HG03565 (cell line): ENCODE measurements at regions not wholly inside any gene's neighbourhood (a gene's known extent, or its start where the extent isn't known, plus 50 kb on each side); places are given as distances from the start of the nearest gene placed in this dataset.

ENCODE experiments used
- ATAC-seq: cut with Tn5 transposase; IDR thresholded peaks from one replicate; pipeline ENCODE4 v1.9.1; 2021; ENCODE audit warnings: mild to moderate bottlenecking, moderate library complexity; ENCODE audit not compliant: unreplicated experiment

- ATAC-seq, result no peak
These were observed 308.7 kb downstream of the TTLL7 start for GRCh38 chr1:83689921-83690868.

DNA sequence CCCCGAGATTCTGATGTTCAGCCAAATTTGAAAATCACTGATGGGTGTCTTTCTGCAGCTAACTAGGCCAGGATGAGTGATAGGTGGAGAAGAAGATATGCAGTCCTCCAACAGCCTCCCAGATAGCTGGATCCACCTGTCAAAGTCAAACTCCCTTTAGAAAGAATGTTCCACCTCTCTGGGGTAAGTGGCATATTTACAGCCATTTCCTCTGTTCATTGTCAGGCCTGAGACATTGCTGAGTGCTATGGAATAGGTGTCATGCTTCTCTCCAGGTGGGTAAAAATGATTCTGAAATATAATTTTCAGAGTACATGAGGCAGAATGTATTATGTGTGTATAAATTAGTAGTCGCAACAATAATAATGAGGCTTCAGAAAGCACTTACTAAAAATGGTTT is 316.8 kb downstream of the TTLL7 start:
- ATAC-seq, result no peak

- no peak for ATAC-seq
These were observed 322.8 kb downstream of the TTLL7 start for GRCh38 chr1:83676106-83676505.

GRCh38 chr1:83673312-83673711 is 325.6 kb downstream of the TTLL7 start:
- ATAC-seq, result peak; percentile 76

- ATAC-seq, result no peak
These were observed 327.3 kb downstream of the TTLL7 start for GRCh38 chr1:83671586-83671985.

GRCh38 chr1:83670909-83671565 is 327.9 kb downstream of the TTLL7 start:
- ATAC-seq, result no peak

GRCh38 chr1:83641796-83642443 is 357.0 kb downstream of the TTLL7 start:
- no peak for ATAC-seq

GRCh38 chr1:83641206-83641658 is 357.7 kb downstream of the TTLL7 start:
- ATAC-seq, result no peak

- no peak for ATAC-seq
These were observed 359.1 kb downstream of the TTLL7 start for GRCh38 chr1:83639785-83640184.

DNA sequence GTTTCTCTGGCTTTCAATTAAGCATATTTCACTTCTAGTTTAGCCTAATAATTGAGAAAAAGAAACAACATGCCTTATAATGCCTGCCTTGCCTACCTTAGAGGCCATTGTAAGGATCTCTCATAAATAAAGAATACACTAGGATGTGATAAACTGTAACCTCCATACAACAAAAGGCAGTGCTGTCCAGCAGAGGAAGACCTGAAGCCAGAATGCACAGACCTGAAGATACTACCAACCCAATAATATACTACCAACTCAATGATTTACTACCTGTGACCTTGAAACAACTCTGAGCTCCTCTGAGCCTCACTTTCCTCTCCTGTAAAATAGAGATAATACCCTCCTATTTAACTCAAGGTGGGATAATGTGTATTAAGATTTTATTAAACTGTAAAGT is 361.3 kb downstream of the TTLL7 start:
- ATAC-seq, result no peak

DNA sequence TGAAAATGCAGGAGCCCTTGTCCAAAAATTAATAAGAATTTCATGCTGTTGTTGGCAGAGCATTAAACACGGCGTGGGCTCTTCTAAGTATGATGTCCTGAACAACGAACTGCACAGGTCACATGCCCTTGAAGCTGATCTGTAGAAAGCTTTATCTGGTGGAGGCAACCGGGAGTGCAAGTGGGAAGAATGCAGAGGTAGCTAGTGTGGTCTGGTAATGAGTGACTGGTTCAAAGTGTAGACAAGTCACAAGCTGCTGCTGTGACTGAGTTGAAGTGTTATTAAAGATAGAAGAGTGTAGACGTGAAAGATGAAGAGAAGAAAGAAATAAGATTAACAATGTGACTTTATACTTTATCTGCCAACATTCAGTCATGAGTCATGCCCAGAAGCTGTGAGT is 361.9 kb downstream of the TTLL7 start:
- no peak for ATAC-seq

DNA sequence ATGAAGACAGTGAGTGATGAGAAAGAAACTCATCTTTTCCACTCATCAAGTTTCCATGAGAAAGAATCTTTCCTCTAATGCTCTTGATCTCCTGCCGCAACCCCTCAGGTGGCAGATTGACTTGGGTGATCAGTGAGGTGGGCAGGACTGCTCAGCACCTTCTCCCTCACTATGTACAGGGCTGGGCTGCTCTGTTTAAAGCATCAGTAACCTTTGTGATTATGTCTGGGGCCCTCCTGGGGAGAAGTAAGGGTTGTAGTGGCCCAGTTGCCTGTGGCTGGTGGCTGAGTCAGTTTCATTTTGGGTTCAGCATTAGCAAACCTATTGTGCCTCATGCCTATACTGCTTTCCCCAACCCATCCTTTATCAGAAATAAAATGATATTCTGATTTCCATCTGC is 366.0 kb downstream of the TTLL7 start:
- ATAC-seq, result no peak

GRCh38 chr1:83631851-83632250 is 367.1 kb downstream of the TTLL7 start:
- no peak for ATAC-seq

GRCh38 chr1:83627045-83627444 is 371.9 kb downstream of the TTLL7 start:
- ATAC-seq, result no peak

DNA sequence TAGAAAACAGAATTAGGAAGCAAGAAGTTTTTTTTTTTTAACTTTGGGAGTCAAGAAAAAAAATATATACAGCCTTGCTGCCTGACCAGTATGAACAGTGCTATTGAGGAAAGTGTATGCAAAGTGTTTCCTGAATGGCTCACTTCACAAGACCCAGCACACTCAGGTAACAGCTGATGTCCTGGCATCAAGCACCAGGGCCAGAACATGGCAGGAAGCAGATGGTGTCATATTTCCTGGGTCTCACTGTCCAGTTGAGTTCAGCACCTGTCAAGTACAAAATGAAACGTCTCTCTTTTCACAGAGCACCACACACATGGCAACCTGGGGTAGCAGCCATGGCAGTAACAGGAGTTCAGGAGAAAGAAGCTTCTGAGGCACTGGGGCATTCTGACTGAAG is 372.3 kb downstream of the TTLL7 start:
- no peak for ATAC-seq

- no peak for ATAC-seq
These were observed 373.3 kb downstream of the TTLL7 start for GRCh38 chr1:83625646-83626045.

DNA sequence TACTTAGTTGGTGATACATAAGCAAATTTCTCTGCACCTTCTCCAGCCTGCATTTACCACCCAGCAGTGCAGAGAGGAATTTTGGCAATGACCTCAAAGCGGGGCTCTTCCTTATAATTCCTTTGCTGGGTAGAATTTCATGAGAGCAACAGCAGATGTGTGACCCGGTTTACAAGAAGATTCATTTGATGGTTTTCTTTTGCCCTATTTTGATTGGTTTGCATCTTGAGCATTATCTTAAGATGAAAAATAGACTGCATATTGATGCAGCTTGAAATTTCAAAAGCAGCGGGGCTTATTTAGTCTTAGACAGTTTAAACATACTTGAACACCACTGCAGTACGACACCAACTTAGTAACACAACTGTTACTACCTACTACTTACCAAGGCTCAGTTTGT is 378.9 kb downstream of the TTLL7 start:
- no peak for ATAC-seq

DNA sequence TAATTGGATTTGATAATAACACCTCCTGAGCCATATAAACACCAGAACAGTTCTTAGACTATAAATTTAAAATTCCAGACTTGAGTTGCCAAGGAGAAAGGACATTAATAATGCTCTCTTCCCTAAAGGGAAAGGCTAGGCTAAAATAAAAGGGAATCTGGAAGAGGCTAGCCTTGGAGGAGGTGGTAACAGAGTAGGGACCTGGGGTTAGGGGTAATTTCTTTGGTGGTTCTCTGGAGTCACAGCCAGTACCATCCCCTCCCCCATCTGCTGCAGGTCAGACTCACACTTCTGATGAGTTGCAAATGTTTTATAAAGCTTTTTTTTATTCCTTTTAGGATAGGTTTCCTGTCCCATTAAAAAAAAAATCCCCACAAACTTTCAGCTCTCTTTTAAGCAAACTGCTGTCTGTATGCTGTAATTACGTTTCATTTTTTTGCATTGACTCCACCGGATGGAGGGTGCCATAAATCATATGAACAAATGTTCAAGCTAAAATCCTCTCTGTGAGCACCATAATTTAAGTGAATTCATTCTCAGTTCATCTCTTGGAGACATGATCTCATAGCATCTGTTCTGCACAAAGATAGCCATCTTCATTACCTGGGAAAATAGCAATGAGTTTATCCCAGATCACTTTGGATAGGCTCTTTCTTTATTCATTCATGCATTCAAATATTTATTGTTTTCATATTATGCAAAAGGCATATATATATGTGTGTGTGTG is 379.6 kb downstream of the TTLL7 start:
- ATAC-seq, result no peak

DNA sequence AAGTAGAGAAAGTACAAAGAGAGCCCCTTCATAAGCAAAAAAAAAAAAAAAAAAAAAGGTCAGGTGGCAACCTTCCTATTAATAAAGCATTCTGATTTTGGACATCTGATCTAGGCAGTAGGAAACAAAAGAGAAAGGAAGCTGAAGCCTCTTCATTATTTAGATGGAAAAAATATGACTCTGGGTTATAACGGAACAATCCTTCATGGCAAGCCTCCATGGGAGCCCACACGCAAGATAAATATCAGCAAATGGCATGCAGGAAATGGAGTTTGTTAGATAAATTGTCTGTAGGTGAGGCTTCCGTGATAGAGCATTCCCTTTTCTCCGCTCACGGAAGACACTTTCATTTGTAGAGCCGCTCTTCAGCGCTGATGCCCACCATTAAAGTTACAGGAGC is 381.0 kb downstream of the TTLL7 start:
- ATAC-seq, result no peak

DNA sequence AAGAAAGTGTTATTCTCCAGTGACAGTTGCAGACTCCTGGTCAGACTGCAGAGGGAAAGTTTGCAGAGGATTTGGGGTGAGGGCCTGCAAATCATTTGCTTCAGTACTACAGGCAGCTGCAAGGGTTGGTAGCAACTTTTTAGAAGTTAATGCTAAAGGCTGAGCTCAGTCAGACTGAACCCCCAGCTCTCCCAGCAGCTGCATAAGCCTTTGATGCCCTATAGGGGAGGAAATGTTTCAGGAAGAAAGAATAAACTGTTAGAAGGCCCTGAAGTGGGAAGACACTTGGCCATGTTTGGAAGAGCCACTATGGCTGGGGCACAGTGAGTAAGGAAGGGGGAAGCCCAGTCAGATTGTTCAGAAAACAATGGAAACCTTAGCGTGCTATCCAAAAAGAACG is 383.6 kb downstream of the TTLL7 start:
- no peak for ATAC-seq

- no peak for ATAC-seq
These were observed 392.4 kb downstream of the TTLL7 start for GRCh38 chr1:83606416-83606955.
